ENCODE measurements at regions not wholly inside any gene's neighbourhood (a gene's known extent, or its start where the extent isn't known, plus 50 kb on each side); places are given as distances from the start of the nearest gene placed in this dataset.
"Not testable (repeated sequence)": the region's sequence is repeated elsewhere in the genome, so short reads cannot be mapped to it uniquely, and the experiment has no call there.

GRCh38 chr2:239592629-239593290 lies 191.9 kb upstream of the HDAC4 start:
- H3K27me3 ChIP-seq (ENCODE audit: control insufficient read depth, insufficient read depth, low read length); H3K4me3 ChIP-seq (ENCODE audit: low read length); H3K4me1 ChIP-seq (ENCODE audit: control insufficient read depth, insufficient read depth, low read length); H3K9me3 ChIP-seq (ENCODE audit: control insufficient read depth, low read length); H3K9ac ChIP-seq (ENCODE audit: low read length); H3K36me3 ChIP-seq (ENCODE audit: control insufficient read depth, insufficient read depth, low read length): not testable (repeated sequence)

DNA sequence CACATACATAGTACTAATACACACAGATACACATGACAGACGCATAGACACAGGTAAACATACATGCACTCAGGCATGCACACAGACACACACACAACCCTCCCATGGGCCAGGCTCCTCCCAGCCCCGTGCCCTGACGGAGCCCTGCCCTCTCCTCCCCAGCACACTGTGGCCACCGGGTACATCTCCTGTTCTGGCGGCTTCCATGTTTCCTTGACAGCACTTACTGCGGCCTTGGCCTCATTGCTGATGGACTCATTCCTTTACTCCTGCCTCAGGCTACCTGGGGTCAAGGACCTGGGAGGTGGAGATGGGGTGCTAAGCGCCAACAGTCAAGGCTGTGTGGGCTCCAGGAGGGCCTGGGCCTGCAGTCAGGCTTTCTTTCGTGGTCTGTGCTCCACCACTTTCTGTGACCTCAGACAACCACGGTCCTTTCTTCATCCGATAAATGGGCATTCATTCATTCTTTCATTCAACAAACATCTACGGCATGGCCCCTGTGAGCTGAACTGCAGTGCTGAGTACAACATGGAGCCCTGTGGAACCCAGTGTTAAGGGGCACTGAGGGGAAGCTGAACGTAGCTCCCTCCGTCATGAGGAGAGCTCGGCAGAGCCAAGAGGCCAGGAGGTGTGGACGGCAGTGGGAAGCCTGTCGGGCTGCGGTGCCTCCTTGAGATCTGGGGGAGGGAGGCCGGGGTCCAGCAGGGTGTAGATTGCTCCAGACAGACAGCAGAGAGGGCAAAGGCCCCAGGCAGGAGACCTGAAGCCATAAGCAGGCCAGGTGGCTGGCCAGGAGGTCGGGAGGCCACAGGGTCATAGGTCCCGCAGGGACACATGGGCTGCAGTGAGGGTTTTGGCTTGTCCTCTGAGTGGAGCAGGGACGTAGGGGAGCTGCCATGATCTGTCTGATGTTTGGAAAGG lies 190.4 kb upstream of the HDAC4 start:
- H3K4me1 ChIP-seq (ENCODE audit: control insufficient read depth, insufficient read depth, low read length), result no peaks in the 10 kb centered on the region
- no peaks in the 10 kb centered on the region for H3K9me3 ChIP-seq (ENCODE audit: control insufficient read depth, low read length)
- H3K4me3 ChIP-seq (ENCODE audit: low read length), result no peak overlapping the region
- H3K36me3 ChIP-seq (ENCODE audit: control insufficient read depth, insufficient read depth, low read length), result no peaks in the 10 kb centered on the region
- H3K27me3 ChIP-seq (ENCODE audit: control insufficient read depth, insufficient read depth, low read length), result no peaks in the 10 kb centered on the region
- no peak overlapping the region for H3K9ac ChIP-seq (ENCODE audit: low read length)

DNA sequence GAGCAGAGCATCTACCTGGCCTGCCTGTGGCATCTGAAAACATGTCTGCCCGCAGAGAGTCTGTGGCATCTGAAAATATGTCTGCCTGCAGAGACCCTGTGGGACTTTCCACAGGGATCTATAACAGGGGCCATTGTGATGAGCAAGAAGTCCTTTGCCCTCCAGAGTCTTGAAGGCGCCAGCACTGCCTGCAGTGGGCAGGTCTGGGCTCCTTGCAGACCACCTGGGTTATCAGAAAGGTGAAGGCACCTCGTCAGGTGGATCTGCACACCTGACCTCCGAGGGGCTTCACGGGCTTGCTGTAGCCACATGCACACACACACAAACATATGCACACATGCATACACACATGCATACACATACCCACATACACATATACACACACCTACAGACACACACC lies 189.5 kb upstream of the HDAC4 start:
- H3K9me3 ChIP-seq (ENCODE audit: control insufficient read depth, low read length), result no peaks in the 10 kb centered on the region
- H3K36me3 ChIP-seq (ENCODE audit: control insufficient read depth, insufficient read depth, low read length), result no peaks in the 10 kb centered on the region
- H3K4me3 ChIP-seq (ENCODE audit: low read length), result no peak overlapping the region
- H3K27me3 ChIP-seq (ENCODE audit: control insufficient read depth, insufficient read depth, low read length), result no peaks in the 10 kb centered on the region
- no peaks in the 10 kb centered on the region for H3K4me1 ChIP-seq (ENCODE audit: control insufficient read depth, insufficient read depth, low read length)
- H3K9ac ChIP-seq (ENCODE audit: low read length), result no peak overlapping the region

DNA sequence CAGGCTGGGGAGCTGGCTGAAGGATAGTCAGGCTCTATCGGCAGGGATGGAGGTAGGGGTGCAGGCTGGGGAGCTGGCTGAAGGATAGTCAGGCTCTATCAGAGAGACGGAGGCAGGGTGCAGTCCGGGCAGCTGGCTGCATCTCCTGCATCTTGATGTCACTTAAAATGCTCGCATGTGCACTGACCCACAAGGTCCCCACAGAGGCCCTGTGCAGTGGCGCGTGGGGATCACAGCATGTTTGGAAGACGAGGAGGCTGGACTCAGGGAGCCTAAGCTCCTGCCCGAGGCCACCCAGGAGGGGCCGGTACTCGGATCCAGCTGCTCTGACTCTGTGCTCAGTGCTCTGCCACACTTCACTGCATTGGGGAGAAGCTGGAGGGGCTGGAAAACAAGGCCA lies 189.0 kb upstream of the HDAC4 start:
- no peak overlapping the region for H3K4me3 ChIP-seq (ENCODE audit: low read length)
- H3K4me1 ChIP-seq (ENCODE audit: control insufficient read depth, insufficient read depth, low read length), result no peaks in the 10 kb centered on the region

GRCh38 chr2:239589270-239589825 lies 188.5 kb upstream of the HDAC4 start:
- Histone ChIP-seq H3K27me3 (ENCODE audit: control insufficient read depth, insufficient read depth, low read length) (no peaks in the 10 kb centered on the region), H3K4me3 (ENCODE audit: low read length) (no peak overlapping the region), H3K9me3 (ENCODE audit: control insufficient read depth, low read length) (no peaks in the 10 kb centered on the region), H3K9ac (ENCODE audit: low read length) (no peak overlapping the region), H3K36me3 (ENCODE audit: control insufficient read depth, insufficient read depth, low read length) (no peaks in the 10 kb centered on the region), H3K4me1 (ENCODE audit: control insufficient read depth, insufficient read depth, low read length) (no peaks in the 10 kb centered on the region)

More for the DNA sequence above, 189.0 kb upstream of the HDAC4 start:
- Histone ChIP-seq H3K27me3 (ENCODE audit: control insufficient read depth, insufficient read depth, low read length) (no peaks in the 10 kb centered on the region), H3K36me3 (ENCODE audit: control insufficient read depth, insufficient read depth, low read length) (no peaks in the 10 kb centered on the region), H3K9ac (ENCODE audit: low read length) (no peak overlapping the region), H3K9me3 (ENCODE audit: control insufficient read depth, low read length) (no peaks in the 10 kb centered on the region)

GRCh38 chr2:239588451-239589269 lies 187.8 kb upstream of the HDAC4 start:
- no peaks in the 10 kb centered on the region for H3K9me3 ChIP-seq (ENCODE audit: control insufficient read depth, low read length)
- peaks cover 2% of the 10 kb centered on the region for H3K27me3 ChIP-seq (ENCODE audit: control insufficient read depth, insufficient read depth, low read length)
- H3K36me3 ChIP-seq (ENCODE audit: control insufficient read depth, insufficient read depth, low read length), result no peaks in the 10 kb centered on the region
- no peak overlapping the region for H3K4me3 ChIP-seq (ENCODE audit: low read length)
- no peaks in the 10 kb centered on the region for H3K4me1 ChIP-seq (ENCODE audit: control insufficient read depth, insufficient read depth, low read length)
- no peak overlapping the region for H3K9ac ChIP-seq (ENCODE audit: low read length)

- Histone ChIP-seq H3K9ac (ENCODE audit: low read length) (no peak overlapping the region), H3K36me3 (ENCODE audit: control insufficient read depth, insufficient read depth, low read length) (no peaks in the 10 kb centered on the region), H3K4me1 (ENCODE audit: control insufficient read depth, insufficient read depth, low read length) (no peaks in the 10 kb centered on the region), H3K4me3 (ENCODE audit: low read length) (no peak overlapping the region), H3K27me3 (ENCODE audit: control insufficient read depth, insufficient read depth, low read length) (peaks cover 5% of the 10 kb centered on the region), H3K9me3 (ENCODE audit: control insufficient read depth, low read length) (no peaks in the 10 kb centered on the region)
Observed at GRCh38 chr2:239587841-239588240, 187.0 kb upstream of the HDAC4 start.

- H3K4me1 ChIP-seq (ENCODE audit: control insufficient read depth, insufficient read depth, low read length), result no peaks in the 10 kb centered on the region
- H3K4me3 ChIP-seq (ENCODE audit: low read length), result no peak overlapping the region
- H3K9me3 ChIP-seq (ENCODE audit: control insufficient read depth, low read length), result no peaks in the 10 kb centered on the region
- H3K36me3 ChIP-seq (ENCODE audit: control insufficient read depth, insufficient read depth, low read length), result no peaks in the 10 kb centered on the region
- no peak overlapping the region for H3K9ac ChIP-seq (ENCODE audit: low read length)
- peaks cover 5% of the 10 kb centered on the region for H3K27me3 ChIP-seq (ENCODE audit: control insufficient read depth, insufficient read depth, low read length)
Observed at GRCh38 chr2:239587311-239587731, 186.5 kb upstream of the HDAC4 start.

GRCh38 chr2:239586651-239587310 lies 186.0 kb upstream of the HDAC4 start:
- H3K9me3 ChIP-seq (ENCODE audit: control insufficient read depth, low read length), result no peaks in the 10 kb centered on the region
- no peaks in the 10 kb centered on the region for H3K4me1 ChIP-seq (ENCODE audit: control insufficient read depth, insufficient read depth, low read length)
- H3K27me3 ChIP-seq (ENCODE audit: control insufficient read depth, insufficient read depth, low read length), result peaks cover 5% of the 10 kb centered on the region
- H3K4me3 ChIP-seq (ENCODE audit: low read length), result no peak overlapping the region
- no peaks in the 10 kb centered on the region for H3K36me3 ChIP-seq (ENCODE audit: control insufficient read depth, insufficient read depth, low read length)
- H3K9ac ChIP-seq (ENCODE audit: low read length), result no peak overlapping the region

GRCh38 chr2:239585422-239585821 lies 184.6 kb upstream of the HDAC4 start:
- Histone ChIP-seq H3K27me3 (ENCODE audit: control insufficient read depth, insufficient read depth, low read length) (peaks cover 5% of the 10 kb centered on the region), H3K9me3 (ENCODE audit: control insufficient read depth, low read length) (no peaks in the 10 kb centered on the region), H3K9ac (ENCODE audit: low read length) (no peak overlapping the region), H3K36me3 (ENCODE audit: control insufficient read depth, insufficient read depth, low read length) (no peaks in the 10 kb centered on the region), H3K4me1 (ENCODE audit: control insufficient read depth, insufficient read depth, low read length) (no peaks in the 10 kb centered on the region), H3K4me3 (ENCODE audit: low read length) (no peak overlapping the region)

- Histone ChIP-seq H3K36me3 (ENCODE audit: control insufficient read depth, insufficient read depth, low read length) (no peaks in the 10 kb centered on the region), H3K9me3 (ENCODE audit: control insufficient read depth, low read length) (no peaks in the 10 kb centered on the region), H3K9ac (ENCODE audit: low read length) (no peak overlapping the region), H3K4me3 (ENCODE audit: low read length) (no peak overlapping the region), H3K4me1 (ENCODE audit: control insufficient read depth, insufficient read depth, low read length) (no peaks in the 10 kb centered on the region), H3K27me3 (ENCODE audit: control insufficient read depth, insufficient read depth, low read length) (peaks cover 5% of the 10 kb centered on the region)
Observed at GRCh38 chr2:239584986-239585385, 184.2 kb upstream of the HDAC4 start.
